ENCODE measurements at regions not wholly inside any gene's neighbourhood (a gene's known extent, or its start where the extent isn't known, plus 50 kb on each side); places are given as distances from the start of the nearest gene placed in this dataset.

DNA sequence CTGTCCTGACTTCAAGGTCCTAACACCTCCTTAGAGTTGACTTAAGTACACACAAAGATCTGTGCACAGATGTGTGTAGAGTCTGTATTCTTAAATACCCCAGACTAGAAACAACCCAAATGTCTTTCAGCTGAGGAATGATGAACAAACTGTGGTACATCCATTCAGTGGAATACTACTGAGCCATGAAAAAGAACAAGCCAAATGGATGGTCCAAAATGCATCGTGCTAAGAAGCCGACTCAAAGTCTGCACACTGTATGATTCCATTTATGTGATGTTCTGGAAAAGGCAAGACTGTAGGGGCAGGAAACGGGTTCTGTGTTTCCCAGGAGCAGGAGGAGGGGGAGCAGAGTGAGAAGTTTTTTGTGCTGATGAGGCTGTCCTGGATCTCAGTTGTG, 56.7 kb upstream of the LINC01488 start:
- TF ChIP-seq BACH1 (IDR thresholded peaks at IDR 0.05; ENCODE audit: low read length) = no peak
- TF ChIP-seq, protein P1, sequence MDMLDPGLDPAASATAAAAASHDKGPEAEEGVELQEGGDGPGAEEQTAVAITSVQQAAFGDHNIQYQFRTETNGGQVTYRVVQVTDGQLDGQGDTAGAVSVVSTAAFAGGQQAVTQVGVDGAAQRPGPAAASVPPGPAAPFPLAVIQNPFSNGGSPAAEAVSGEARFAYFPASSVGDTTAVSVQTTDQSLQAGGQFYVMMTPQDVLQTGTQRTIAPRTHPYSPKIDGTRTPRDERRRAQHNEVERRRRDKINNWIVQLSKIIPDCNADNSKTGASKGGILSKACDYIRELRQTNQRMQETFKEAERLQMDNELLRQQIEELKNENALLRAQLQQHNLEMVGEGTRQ (IDR thresholded peaks at IDR 0.05; ENCODE audit: low read length) = no peak
- TF ChIP-seq, protein P2, sequence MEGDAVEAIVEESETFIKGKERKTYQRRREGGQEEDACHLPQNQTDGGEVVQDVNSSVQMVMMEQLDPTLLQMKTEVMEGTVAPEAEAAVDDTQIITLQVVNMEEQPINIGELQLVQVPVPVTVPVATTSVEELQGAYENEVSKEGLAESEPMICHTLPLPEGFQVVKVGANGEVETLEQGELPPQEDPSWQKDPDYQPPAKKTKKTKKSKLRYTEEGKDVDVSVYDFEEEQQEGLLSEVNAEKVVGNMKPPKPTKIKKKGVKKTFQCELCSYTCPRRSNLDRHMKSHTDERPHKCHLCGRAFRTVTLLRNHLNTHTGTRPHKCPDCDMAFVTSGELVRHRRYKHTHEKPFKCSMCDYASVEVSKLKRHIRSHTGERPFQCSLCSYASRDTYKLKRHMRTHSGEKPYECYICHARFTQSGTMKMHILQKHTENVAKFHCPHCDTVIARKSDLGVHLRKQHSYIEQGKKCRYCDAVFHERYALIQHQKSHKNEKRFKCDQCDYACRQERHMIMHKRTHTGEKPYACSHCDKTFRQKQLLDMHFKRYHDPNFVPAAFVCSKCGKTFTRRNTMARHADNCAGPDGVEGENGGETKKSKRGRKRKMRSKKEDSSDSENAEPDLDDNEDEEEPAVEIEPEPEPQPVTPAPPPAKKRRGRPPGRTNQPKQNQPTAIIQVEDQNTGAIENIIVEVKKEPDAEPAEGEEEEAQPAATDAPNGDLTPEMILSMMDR (IDR thresholded peaks at IDR 0.05; ENCODE audit: control extremely low read depth in 1 of 3, insufficient read depth in 1 of 3, low read depth in 1 of 3, low read length in 3 of 3) = no peak
- TF ChIP-seq POLR2AphosphoS5 (IDR thresholded peaks at IDR 0.05; ENCODE audit: low read depth, low read length) = no peak
- TF ChIP-seq EZH2 (IDR thresholded peaks at IDR 0.05; ENCODE audit: low read depth, low read length, severe bottlenecking) = no peak
- TF ChIP-seq SP1 (IDR thresholded peaks at IDR 0.05; ENCODE audit: low read depth, low read length) = no peak
- TF ChIP-seq, protein P3, sequence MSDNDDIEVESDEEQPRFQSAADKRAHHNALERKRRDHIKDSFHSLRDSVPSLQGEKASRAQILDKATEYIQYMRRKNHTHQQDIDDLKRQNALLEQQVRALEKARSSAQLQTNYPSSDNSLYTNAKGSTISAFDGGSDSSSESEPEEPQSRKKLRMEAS (IDR thresholded peaks at IDR 0.05) = no peak
- no peak for TF ChIP-seq BRCA1 (IDR thresholded peaks at IDR 0.05; ENCODE audit: low read depth, low read length)
- no peak for TF ChIP-seq CHD1 (IDR thresholded peaks at IDR 0.05; ENCODE audit: low read depth, low read length)
- no peak for TF ChIP-seq POLR2A (IDR thresholded peaks at IDR 0.05; ENCODE audit: control extremely low read depth in 1 of 2, low read depth in 2 of 2, low read length in 2 of 2)
- no peak for TF ChIP-seq FOSL1 (IDR thresholded peaks at IDR 0.05; ENCODE audit: insufficient read depth, low read depth, low read length)
- no peak for TF ChIP-seq ZNF274 (IDR thresholded peaks at IDR 0.05; ENCODE audit: borderline replicate concordance, extremely low read depth, low read length)
- TF ChIP-seq SIX5 (IDR thresholded peaks at IDR 0.05; ENCODE audit: low read depth, low read length) = no peak
- no peak for TF ChIP-seq RAD21 (IDR thresholded peaks at IDR 0.05 in 1 of 2, conservative IDR thresholded peaks at IDR 0.05 in 1 of 2; ENCODE audit: low read depth in 2 of 2, low read length in 2 of 2)

All from H1 (cell line).